Suprapubic skin (tissue), 4 donors: ENCODE measurements at regions not wholly inside any gene's neighbourhood (a gene's known extent, or its start where the extent isn't known, plus 50 kb on each side); places are given as distances from the start of the nearest gene placed in this dataset.

ENCODE experiments used
- CTCF ChIP-seq, 2 donors: fragments of 200-600 bp in 1 of 2; fragments of 450-650 bp in 1 of 2; sonication (generic) in 1 of 2; IDR thresholded peaks; one replicate each; pipeline ENCODE4 v1.5.1; 2016 to 2019; ENCODE audit warnings: antibody characterized with exemption in 2 of 2, mild to moderate bottlenecking in 1 of 2, moderate library complexity in 1 of 2
- EP300 ChIP-seq: sonication (generic); formaldehyde crosslinking; IDR thresholded peaks from one replicate; pipeline ENCODE4 v1.6.1; 2017; ENCODE audit warnings: antibody characterized with exemption
- POLR2A ChIP-seq, 2 donors: fragments of 450-650 bp; IDR thresholded peaks; one replicate each; pipeline ENCODE4 v1.6.1; 2017; ENCODE audit warnings: antibody characterized with exemption in 2 of 2, mild to moderate bottlenecking in 2 of 2, moderate library complexity in 2 of 2
- POLR2AphosphoS5 ChIP-seq, 3 donors: sonication (generic); formaldehyde crosslinking; IDR thresholded peaks; one replicate each; pipeline ENCODE4 v1.6.1; 2017; ENCODE audit warnings: antibody characterized with exemption in 3 of 3

DNA sequence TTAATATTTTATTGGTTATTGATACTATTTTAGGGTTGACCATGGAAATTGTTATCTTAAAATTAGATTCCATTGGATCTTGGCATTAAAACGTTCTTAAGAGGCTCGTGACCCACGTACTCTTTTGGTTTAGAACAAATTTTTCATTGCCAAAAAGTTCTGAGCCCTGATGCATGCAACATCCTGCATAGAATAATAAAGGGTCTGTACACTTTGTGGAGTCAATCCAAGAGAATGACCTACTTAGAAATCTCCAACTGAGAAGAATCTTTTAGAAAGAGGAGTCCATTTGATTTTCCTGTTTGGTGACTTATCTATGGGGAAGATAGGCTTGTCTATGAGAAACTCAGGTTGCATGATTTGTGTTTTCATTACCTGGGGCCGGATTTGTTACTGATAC, 404.2 kb upstream of the RGMA start:
- TF ChIP-seq POLR2AphosphoS5 (IDR thresholded peaks at IDR 0.05) (no peak), POLR2A (IDR thresholded peaks at IDR 0.05) (no peak), CTCF (IDR thresholded peaks at IDR 0.05) (no peak), EP300 (no peak)
